Stimulated activated naive B cell treated with anti-CD40 and anti-IgM and Interleukin-4, amounts not matched to agents 10 μg/mL and 1 μg/mL and 100 μg/mL, for 72 hours (primary cell): ENCODE measurements at regions not wholly inside any gene's neighbourhood (a gene's known extent, or its start where the extent isn't known, plus 50 kb on each side); places are given as distances from the start of the nearest gene placed in this dataset.

Experiments
- ATAC-seq, 2 donors: fragments of 150-1000 bp; cut with Tn5 transposase; replicated peaks; 2 replicates each; pipeline ENCODE4 v1.10.0; 2021; ENCODE audit warnings: moderate library complexity in 1 of 2
- DNase-seq: peaks from one replicate; pipeline ENCODE4 v3.0.0; 2021
- H3K27ac Mint-ChIP-seq: one replicate; pipeline ENCODE4 v1.8.0; 2022; ENCODE audit warnings: mild to moderate bottlenecking, mixed read lengths
- H3K27me3 Mint-ChIP-seq, 2 donors: one replicate each; pipeline ENCODE4 v1.8.0; 2022; ENCODE audit warnings: mixed read lengths in 2 of 2
- H3K36me3 Mint-ChIP-seq, 2 donors: one replicate each; pipeline ENCODE4 v1.8.0; 2022; ENCODE audit warnings: mixed read lengths in 2 of 2, mild to moderate bottlenecking in 1 of 2
- H3K4me1 Mint-ChIP-seq, 2 donors: one replicate each; pipeline ENCODE4 v1.8.0; 2022; ENCODE audit warnings: mixed read lengths in 2 of 2, mild to moderate bottlenecking in 1 of 2
- H3K4me3 Mint-ChIP-seq, 2 donors: one replicate each; pipeline ENCODE4 v1.8.0; 2022; ENCODE audit warnings: mild to moderate bottlenecking in 2 of 2, mixed read lengths in 2 of 2, moderate library complexity in 1 of 2
- H3K9me3 Mint-ChIP-seq, 2 donors: one replicate each; pipeline ENCODE4 v1.8.0; 2022; ENCODE audit warnings: mixed read lengths in 2 of 2, mild to moderate bottlenecking in 1 of 2

GRCh38 chr16:50866806-50867205 is 124.9 kb downstream of the CYLD start:
- peaks cover 5 to 13% of the 10 kb centered on the region in 2 donors for H3K27me3 Mint-ChIP-seq
- H3K9me3 Mint-ChIP-seq, result peaks cover 0 to 2% of the 10 kb centered on the region in 2 donors
- no peaks in the 10 kb centered on the region for H3K4me1 Mint-ChIP-seq
- ATAC-seq, result no peak
- no peak overlapping the region for H3K27ac Mint-ChIP-seq
- no peak overlapping the region for H3K4me3 Mint-ChIP-seq
- DNase-seq, result no peak
- no peaks in the 10 kb centered on the region for H3K36me3 Mint-ChIP-seq

DNA sequence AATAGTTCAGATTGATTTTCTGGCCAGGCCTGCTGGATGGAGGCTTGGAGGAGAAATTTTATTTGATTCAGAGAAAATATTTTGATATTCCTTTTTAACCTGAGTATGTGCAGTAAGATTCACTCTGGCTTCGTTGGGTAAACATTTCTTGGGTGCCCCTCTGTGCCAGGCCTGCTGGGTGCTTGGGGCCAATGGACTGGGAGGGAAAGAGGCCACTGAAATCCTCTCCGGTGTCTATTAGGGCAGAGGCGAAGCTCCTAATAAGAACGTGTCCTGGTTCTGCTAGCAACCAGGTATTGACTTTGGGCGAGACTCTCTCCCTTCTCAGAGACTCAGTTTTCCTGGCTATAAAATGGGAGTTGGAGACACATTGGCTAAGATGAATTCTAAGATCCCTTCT is 122.5 kb downstream of the CYLD start:
- Mint-ChIP-seq H3K4me3 (no peak overlapping the region), H3K36me3 (no peaks in the 10 kb centered on the region), H3K27ac (no peak overlapping the region), H3K27me3 (peaks cover 9 to 18% of the 10 kb centered on the region in 2 donors), H3K9me3 (peaks cover 2 to 5% of the 10 kb centered on the region in 2 donors), H3K4me1 (no peaks in the 10 kb centered on the region)
- DNase-seq (no peak), ATAC-seq (no peak)

DNA sequence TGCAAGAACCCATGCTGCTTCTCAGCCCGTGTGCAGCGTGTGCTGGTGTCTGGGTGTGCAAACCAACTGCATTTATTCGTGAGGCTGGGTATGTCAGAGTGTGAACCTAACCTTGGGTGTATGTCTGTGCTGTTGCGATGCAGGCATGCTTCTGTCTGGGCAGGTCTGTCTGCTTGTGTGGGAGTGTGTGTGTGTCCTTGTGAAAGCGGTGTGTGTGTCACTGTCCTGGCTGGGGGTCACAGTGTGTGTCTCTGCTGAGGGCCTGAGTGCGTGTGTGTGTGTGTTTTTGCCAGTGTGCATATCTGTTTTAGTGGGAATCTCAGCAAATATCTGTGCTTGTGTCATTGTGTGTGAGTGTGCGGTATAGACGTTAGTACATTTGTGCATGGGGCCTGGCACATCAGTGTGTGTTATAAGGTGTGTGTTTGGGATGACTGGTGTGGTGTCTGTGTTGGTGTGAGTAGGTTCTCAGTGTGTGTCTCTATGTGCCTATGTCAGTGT is 121.8 kb downstream of the CYLD start:
- no peaks in the 10 kb centered on the region for H3K36me3 Mint-ChIP-seq
- peaks cover 9 to 18% of the 10 kb centered on the region in 2 donors for H3K27me3 Mint-ChIP-seq
- ATAC-seq, result no peak
- no peaks in the 10 kb centered on the region for H3K4me1 Mint-ChIP-seq
- no peak for DNase-seq
- H3K4me3 Mint-ChIP-seq, result no peak overlapping the region
- H3K9me3 Mint-ChIP-seq, result peaks cover 2 to 5% of the 10 kb centered on the region in 2 donors
- no peak overlapping the region for H3K27ac Mint-ChIP-seq

DNA sequence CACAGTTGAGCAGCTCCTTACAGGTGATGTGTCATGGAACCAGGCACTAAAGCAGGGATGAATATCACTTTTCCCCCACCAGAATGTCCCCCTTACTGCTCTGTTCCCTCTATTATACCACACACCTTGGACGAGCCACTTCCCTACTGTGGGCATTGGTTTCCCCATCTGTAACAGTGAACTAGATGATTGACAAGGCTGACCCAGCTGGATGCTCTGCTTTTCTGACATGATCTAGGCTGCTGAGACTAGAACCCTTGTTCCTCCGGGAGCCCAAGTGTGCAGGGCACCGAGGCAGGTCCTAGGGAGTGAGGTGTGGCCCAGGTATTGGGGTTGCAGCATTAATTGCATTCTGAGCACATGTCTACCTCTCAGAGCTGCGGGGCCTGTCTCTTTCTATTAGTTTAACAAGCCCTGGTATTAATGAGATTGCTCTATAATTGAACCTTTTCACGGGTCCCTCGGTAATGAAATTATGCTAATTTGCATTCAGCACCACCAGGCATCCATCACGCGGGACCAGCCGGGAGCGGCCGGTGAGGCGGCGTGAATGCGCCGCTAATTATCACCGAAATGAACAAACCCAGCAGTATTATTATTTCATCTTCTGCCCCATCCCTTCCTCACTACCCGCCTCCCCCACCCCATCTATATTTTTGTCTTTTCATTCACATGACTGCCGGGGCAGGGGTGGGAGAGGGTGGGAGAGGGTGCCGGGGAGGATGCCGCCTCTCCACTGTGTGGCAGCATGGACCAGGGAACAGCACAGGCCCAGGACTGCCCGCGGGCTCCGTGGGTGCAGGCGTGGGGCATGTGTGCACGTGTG is 121.1 kb downstream of the CYLD start:
- no peak for ATAC-seq
- H3K9me3 Mint-ChIP-seq, result peaks cover 2 to 5% of the 10 kb centered on the region in 2 donors
- H3K27ac Mint-ChIP-seq, result no peak overlapping the region
- no peak for DNase-seq
- no peaks in the 10 kb centered on the region for H3K36me3 Mint-ChIP-seq
- H3K27me3 Mint-ChIP-seq, result peaks cover 10 to 25% of the 10 kb centered on the region in 2 donors
- H3K4me1 Mint-ChIP-seq, result no peaks in the 10 kb centered on the region
- H3K4me3 Mint-ChIP-seq, result no peak overlapping the region

- DNase-seq, result no peak
- peaks cover 0 to 5% of the 10 kb centered on the region in 2 donors for H3K9me3 Mint-ChIP-seq
- H3K4me1 Mint-ChIP-seq, result no peaks in the 10 kb centered on the region
- H3K4me3 Mint-ChIP-seq, result no peak overlapping the region
- H3K27ac Mint-ChIP-seq, result no peak overlapping the region
- no peak for ATAC-seq
- H3K36me3 Mint-ChIP-seq, result no peaks in the 10 kb centered on the region
- peaks cover 14 to 30% of the 10 kb centered on the region in 2 donors for H3K27me3 Mint-ChIP-seq
Measured at GRCh38 chr16:50861970-50862411, 120.1 kb downstream of the CYLD start.

- no peak for ATAC-seq
- no peaks in the 10 kb centered on the region for H3K4me1 Mint-ChIP-seq
- H3K9me3 Mint-ChIP-seq, result peaks cover 0 to 5% of the 10 kb centered on the region in 2 donors
- peaks cover 14 to 30% of the 10 kb centered on the region in 2 donors for H3K27me3 Mint-ChIP-seq
- no peaks in the 10 kb centered on the region for H3K36me3 Mint-ChIP-seq
- H3K4me3 Mint-ChIP-seq, result no peak overlapping the region
- DNase-seq, result no peak
- no peak overlapping the region for H3K27ac Mint-ChIP-seq
Measured at GRCh38 chr16:50861451-50861850, 119.6 kb downstream of the CYLD start.

GRCh38 chr16:50859628-50860360 is 117.9 kb downstream of the CYLD start:
- Mint-ChIP-seq H3K9me3 (peaks cover 0 to 5% of the 10 kb centered on the region in 2 donors), H3K4me3 (no peak overlapping the region), H3K27me3 (peaks cover 14 to 31% of the 10 kb centered on the region in 2 donors), H3K36me3 (no peaks in the 10 kb centered on the region), H3K27ac (no peak overlapping the region), H3K4me1 (no peaks in the 10 kb centered on the region)
- no peak for ATAC-seq
- DNase-seq, result no peak

DNA sequence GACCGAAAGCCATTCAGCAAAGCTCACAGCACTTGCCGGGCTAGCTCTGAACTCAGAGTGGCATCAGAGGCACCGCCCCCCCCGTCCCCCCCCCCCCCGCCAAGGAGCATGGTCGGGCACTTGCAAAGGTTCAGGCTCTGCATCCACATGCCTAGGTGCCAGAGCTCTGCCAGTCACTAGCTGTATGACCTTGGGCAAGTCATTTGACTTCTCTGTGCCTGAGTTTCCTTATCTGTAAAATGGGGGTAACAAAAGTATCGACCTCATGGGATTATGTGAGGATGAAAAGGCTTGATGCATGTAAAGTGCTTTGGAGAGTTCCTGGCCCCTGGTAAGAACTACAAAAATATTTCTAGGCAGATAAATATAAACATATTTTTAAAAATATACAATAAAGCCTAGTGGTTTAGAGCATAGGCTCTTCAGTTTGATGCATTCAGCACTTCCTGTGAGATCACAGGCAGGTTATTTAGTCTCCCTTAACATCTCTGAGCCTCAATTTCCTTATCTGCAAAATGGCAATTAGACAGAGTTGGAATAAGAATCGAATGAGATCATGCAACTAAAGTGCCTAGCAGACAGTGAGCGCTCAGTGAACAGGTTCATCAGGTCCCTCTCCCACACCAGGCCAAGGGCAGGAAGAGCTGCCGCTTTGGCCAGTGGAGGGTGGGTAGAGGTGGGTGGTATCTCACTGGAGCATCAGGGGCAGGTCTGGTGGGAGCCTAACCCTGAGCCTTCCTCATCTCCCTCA is 117.2 kb downstream of the CYLD start:
- H3K27me3 Mint-ChIP-seq, result peaks cover 20 to 38% of the 10 kb centered on the region in 2 donors
- DNase-seq, result no peak
- H3K27ac Mint-ChIP-seq, result no peak overlapping the region
- H3K4me1 Mint-ChIP-seq, result no peaks in the 10 kb centered on the region
- no peak overlapping the region for H3K4me3 Mint-ChIP-seq
- ATAC-seq, result no peak
- H3K36me3 Mint-ChIP-seq, result no peaks in the 10 kb centered on the region
- peaks cover 0 to 5% of the 10 kb centered on the region in 2 donors for H3K9me3 Mint-ChIP-seq

GRCh38 chr16:50858376-50858775 is 116.5 kb downstream of the CYLD start:
- no peak overlapping the region for H3K4me3 Mint-ChIP-seq
- no peak overlapping the region for H3K27ac Mint-ChIP-seq
- no peak for ATAC-seq
- peaks cover 19 to 36% of the 10 kb centered on the region in 2 donors for H3K27me3 Mint-ChIP-seq
- no peak for DNase-seq
- H3K9me3 Mint-ChIP-seq, result peaks cover 0 to 5% of the 10 kb centered on the region in 2 donors
- H3K4me1 Mint-ChIP-seq, result no peaks in the 10 kb centered on the region
- no peaks in the 10 kb centered on the region for H3K36me3 Mint-ChIP-seq

GRCh38 chr16:50857881-50858280 is 116.0 kb downstream of the CYLD start:
- H3K4me1 Mint-ChIP-seq, result no peaks in the 10 kb centered on the region
- peaks cover 21 to 39% of the 10 kb centered on the region in 2 donors for H3K27me3 Mint-ChIP-seq
- DNase-seq, result no peak
- ATAC-seq, result no peak
- no peak overlapping the region for H3K4me3 Mint-ChIP-seq
- H3K36me3 Mint-ChIP-seq, result no peaks in the 10 kb centered on the region
- peaks cover 0 to 5% of the 10 kb centered on the region in 2 donors for H3K9me3 Mint-ChIP-seq
- no peak overlapping the region for H3K27ac Mint-ChIP-seq

- H3K36me3 Mint-ChIP-seq, result no peaks in the 10 kb centered on the region
- peaks cover 0 to 5% of the 10 kb centered on the region in 2 donors for H3K9me3 Mint-ChIP-seq
- no peak overlapping the region for H3K4me3 Mint-ChIP-seq
- H3K27ac Mint-ChIP-seq, result no peak overlapping the region
- ATAC-seq (no peak), DNase-seq (no peak)
- H3K4me1 Mint-ChIP-seq, result no peaks in the 10 kb centered on the region
- peaks cover 21 to 39% of the 10 kb centered on the region in 2 donors for H3K27me3 Mint-ChIP-seq
Measured at GRCh38 chr16:50856991-50857390, 115.1 kb downstream of the CYLD start.

DNA sequence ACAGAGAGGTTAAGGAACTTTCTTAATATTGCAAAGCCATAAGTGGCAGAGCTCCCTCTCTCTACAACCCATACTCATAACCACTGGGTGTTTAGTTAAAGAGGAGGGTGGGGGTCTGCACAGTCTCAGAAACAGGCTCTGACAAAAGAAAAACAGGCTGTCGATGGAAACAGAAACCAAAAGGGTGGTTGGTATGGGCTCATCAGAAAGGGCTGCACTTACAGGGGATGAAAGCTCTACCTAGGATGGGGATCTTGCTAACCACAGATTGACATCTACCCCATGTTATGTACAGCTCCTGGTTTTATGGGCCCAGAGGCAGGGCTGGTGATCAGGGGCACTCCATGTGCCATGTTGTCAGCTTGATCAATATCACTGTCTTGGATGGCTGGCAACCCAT is 111.4 kb downstream of the CYLD start:
- Mint-ChIP-seq H3K27me3 (peaks cover 32 to 36% of the 10 kb centered on the region in 2 donors), H3K4me3 (no peak overlapping the region), H3K9me3 (no peaks in the 10 kb centered on the region), H3K27ac (no peak overlapping the region), H3K4me1 (no peaks in the 10 kb centered on the region), H3K36me3 (no peaks in the 10 kb centered on the region)
- ATAC-seq (no peak), DNase-seq (no peak)
